ENCODE measurements at regions not wholly inside any gene's neighbourhood (a gene's known extent, or its start where the extent isn't known, plus 50 kb on each side); places are given as distances from the start of the nearest gene placed in this dataset.

DNA sequence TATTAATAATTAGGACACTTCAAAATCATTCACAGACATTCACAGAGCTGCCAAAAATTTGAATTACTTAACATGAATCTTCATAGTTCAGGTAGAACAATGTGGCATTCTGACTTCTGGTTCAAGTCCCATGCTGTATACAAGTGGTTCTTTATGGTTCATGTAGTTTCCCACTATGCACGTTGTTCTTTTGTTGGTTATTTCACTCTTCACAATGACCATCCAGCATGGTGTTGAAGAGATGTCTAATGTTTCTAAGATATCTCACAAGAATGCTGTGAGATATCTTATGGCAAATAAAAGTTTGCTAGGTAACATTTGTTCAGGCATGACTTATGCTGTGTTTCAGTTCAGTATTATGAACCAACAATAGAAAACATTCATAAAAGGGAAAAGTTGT is 88.2 kb upstream of the SLITRK6 start:
- TF ChIP-seq, protein P1, sequence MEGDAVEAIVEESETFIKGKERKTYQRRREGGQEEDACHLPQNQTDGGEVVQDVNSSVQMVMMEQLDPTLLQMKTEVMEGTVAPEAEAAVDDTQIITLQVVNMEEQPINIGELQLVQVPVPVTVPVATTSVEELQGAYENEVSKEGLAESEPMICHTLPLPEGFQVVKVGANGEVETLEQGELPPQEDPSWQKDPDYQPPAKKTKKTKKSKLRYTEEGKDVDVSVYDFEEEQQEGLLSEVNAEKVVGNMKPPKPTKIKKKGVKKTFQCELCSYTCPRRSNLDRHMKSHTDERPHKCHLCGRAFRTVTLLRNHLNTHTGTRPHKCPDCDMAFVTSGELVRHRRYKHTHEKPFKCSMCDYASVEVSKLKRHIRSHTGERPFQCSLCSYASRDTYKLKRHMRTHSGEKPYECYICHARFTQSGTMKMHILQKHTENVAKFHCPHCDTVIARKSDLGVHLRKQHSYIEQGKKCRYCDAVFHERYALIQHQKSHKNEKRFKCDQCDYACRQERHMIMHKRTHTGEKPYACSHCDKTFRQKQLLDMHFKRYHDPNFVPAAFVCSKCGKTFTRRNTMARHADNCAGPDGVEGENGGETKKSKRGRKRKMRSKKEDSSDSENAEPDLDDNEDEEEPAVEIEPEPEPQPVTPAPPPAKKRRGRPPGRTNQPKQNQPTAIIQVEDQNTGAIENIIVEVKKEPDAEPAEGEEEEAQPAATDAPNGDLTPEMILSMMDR (conservative IDR thresholded peaks at IDR 0.05) = no peak
- no peak for TF ChIP-seq EZH2 (IDR thresholded peaks at IDR 0.05; ENCODE audit: low read depth)

Measured in PC-9 (cell line).